GM06990 (cell line): ENCODE measurements at regions not wholly inside any gene's neighbourhood (a gene's known extent, or its start where the extent isn't known, plus 50 kb on each side); places are given as distances from the start of the nearest gene placed in this dataset.

Source experiments
- DNase-seq: peaks from one replicate; pipeline ENCODE4 v3.0.0-alpha.2; 2011; ENCODE audit not compliant: insufficient read length; ENCODE audit errors: extremely low read depth
- H3K27me3 ChIP-seq: replicated peaks from 2 replicates; pipeline ENCODE4 v1.6.0; 2011; ENCODE audit warnings: low read length; ENCODE audit not compliant: control insufficient read depth, insufficient read depth
- H3K36me3 ChIP-seq: 2 replicates; pipeline ENCODE4 v1.5.1; 2011; ENCODE audit warnings: low read length; ENCODE audit not compliant: control insufficient read depth, insufficient read depth
- H3K4me3 ChIP-seq: replicated peaks from 2 replicates; pipeline ENCODE4 v1.5.1; 2011; ENCODE audit warnings: low read depth, mild to moderate bottlenecking, control low read depth, low read length
- CTCF ChIP-seq: IDR thresholded peaks from 2 replicates; pipeline ENCODE4 v1.5.1; 2011; ENCODE audit warnings: low read length, control low read depth, mild to moderate bottlenecking, inconsistent platforms; ENCODE audit not compliant: insufficient read depth, poor library complexity, severe bottlenecking

DNA sequence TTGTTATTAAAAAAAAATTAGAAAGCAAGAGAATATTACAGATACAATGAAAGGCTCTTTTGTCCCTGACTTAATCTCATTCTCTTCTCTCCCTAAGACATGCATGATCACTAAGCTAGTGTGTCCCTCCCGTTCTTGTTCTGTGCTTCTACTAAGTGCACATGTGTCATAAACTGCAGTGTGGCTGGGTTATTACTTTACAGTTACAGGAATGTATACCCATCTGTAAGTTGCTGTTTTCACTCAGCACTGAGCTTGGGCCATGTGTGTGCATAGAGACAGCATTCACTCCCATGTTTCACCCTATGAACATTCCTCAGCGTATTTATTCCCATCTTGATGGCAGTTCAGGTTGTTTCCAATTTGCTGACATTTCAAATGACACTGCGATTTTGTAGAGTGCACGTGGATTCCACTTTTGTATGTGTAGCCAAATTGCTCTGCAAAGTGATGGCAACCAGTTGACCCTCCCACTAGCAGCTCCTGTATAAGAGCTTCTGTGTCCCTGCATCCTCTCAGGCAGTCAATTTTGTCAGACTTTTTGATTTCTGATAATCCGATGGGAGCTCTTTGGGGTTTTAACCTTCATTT, 145.8 kb upstream of the UBE2E1 start:
- no peak for DNase-seq
- Histone ChIP-seq H3K4me3 (no peak overlapping the region), H3K36me3 (no peaks in the 10 kb centered on the region), H3K27me3 (no peaks in the 10 kb centered on the region)
- TF ChIP-seq CTCF = no peak

DNA sequence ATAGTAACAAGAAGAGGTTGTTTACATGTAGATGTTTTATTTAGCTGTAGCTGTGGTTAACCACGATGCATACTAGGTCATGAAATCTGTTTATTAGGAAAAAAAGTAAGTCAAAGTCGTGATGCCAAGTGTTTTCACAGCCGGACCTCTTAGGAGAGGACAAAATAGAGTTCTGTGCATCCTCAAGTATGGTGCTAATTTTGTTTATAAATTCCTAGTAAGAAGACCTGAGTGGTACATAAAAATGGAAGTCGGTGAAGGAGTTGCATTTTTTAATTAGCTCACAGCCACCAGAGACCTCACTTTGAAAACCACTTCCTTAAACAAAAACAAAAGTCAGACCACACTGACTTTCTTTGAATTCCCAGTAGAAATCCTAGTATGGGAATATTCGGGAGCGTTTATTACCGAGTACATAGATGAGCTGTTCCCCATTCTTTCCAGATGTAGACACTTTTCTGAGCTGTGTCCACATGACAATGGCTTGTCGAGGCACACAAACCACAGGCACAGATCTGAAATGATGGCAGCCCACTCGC, 143.6 kb upstream of the UBE2E1 start:
- DNase-seq = no peak
- no peaks in the 10 kb centered on the region for H3K27me3 ChIP-seq
- no peak for TF ChIP-seq CTCF
- no peaks in the 10 kb centered on the region for H3K36me3 ChIP-seq
- H3K4me3 ChIP-seq = no peak overlapping the region

GRCh38 chr3:23663246-23663645, 142.5 kb upstream of the UBE2E1 start:
- Histone ChIP-seq H3K27me3 (no peaks in the 10 kb centered on the region), H3K36me3 (no peaks in the 10 kb centered on the region), H3K4me3 (no peak overlapping the region)
- DNase-seq = no peak
- TF ChIP-seq CTCF = no peak

GRCh38 chr3:23663661-23664186, 142.0 kb upstream of the UBE2E1 start:
- Histone ChIP-seq H3K27me3 (no peaks in the 10 kb centered on the region), H3K4me3 (no peak overlapping the region), H3K36me3 (no peaks in the 10 kb centered on the region)
- TF ChIP-seq CTCF = no peak
- DNase-seq = no peak

- H3K4me3 ChIP-seq = no peak overlapping the region
- no peak for TF ChIP-seq CTCF
- DNase-seq = no peak
Measured at GRCh38 chr3:23664459-23664858, 141.3 kb upstream of the UBE2E1 start.

More at GRCh38 chr3:23664459-23664858, 141.3 kb upstream of the UBE2E1 start:
- H3K36me3 ChIP-seq = no peaks in the 10 kb centered on the region
- no peaks in the 10 kb centered on the region for H3K27me3 ChIP-seq
